CD14-positive monocyte (primary cell): ENCODE measurements at regions not wholly inside any gene's neighbourhood (a gene's known extent, or its start where the extent isn't known, plus 50 kb on each side); places are given as distances from the start of the nearest gene placed in this dataset.

ENCODE experiments used
- DNase-seq, 3 donors: peaks; one replicate each; pipeline ENCODE4 v3.0.0-alpha.2; 2011 to 2022
- H2AFZ ChIP-seq: 2 replicates; pipeline ENCODE4 v1.6.0; 2012; ENCODE audit warnings: mild to moderate bottlenecking, low read depth, low read length, inconsistent platforms; ENCODE audit not compliant: insufficient read depth, poor library complexity, severe bottlenecking
- H3K27ac ChIP-seq, 2 donors: 1 replicate in 1 of 2; 2 replicates in 1 of 2; pipeline ENCODE4 v1.5.1; 2012 to 2013; ENCODE audit warnings: low read length in 2 of 2, control low read depth in 1 of 2, inconsistent platforms in 1 of 2, low read depth in 1 of 2, mild to moderate bottlenecking in 1 of 2
- H3K27me3 ChIP-seq, 2 donors: one replicate each; pipeline versions ENCODE4 v1.6.0 to v1.6.1; 2011 to 2013; ENCODE audit warnings: low read length in 2 of 2; ENCODE audit not compliant: control insufficient read depth in 2 of 2, insufficient read depth in 2 of 2
- H3K36me3 ChIP-seq, 2 donors: replicated peaks in 1 of 2; 1 replicate in 1 of 2; 2 replicates in 1 of 2; pipeline versions ENCODE4 v1.5.1 to v1.6.1; 2012 to 2013; ENCODE audit warnings: low read length in 2 of 2, control low read depth in 1 of 2, inconsistent platforms in 1 of 2, mild to moderate bottlenecking in 1 of 2; ENCODE audit not compliant: insufficient read depth in 2 of 2, control insufficient read depth in 1 of 2
- H3K4me1 ChIP-seq, 2 donors: 1 replicate in 1 of 2; 2 replicates in 1 of 2; pipeline versions ENCODE4 v1.5.1 to v1.6.1; 2012 to 2013; ENCODE audit warnings: low read length in 2 of 2, control low read depth in 1 of 2, inconsistent platforms in 1 of 2, mild to moderate bottlenecking in 1 of 2, moderate library complexity in 1 of 2; ENCODE audit not compliant: insufficient read depth in 2 of 2, control insufficient read depth in 1 of 2
- H3K4me2 ChIP-seq: replicated peaks from 2 replicates; pipeline ENCODE3; 2012; ENCODE audit warnings: low read length, moderate library complexity, mild to moderate bottlenecking; ENCODE audit not compliant: poor library complexity, severe bottlenecking; ENCODE audit errors: extremely low read depth
- H3K4me3 ChIP-seq, 3 experiments: fragments of 200-600 bp in 1 of 3; sonication (generic) in 1 of 3; replicated peaks in 1 of 3; 1 replicate in 2 of 3; 2 replicates in 1 of 3; pipeline ENCODE4 v1.5.1; 2011 to 2013; ENCODE audit warnings: low read length in 3 of 3, mild to moderate bottlenecking in 3 of 3, control low read depth in 2 of 3, low read depth in 2 of 3, inconsistent platforms in 1 of 3, moderate library complexity in 1 of 3
- H3K79me2 ChIP-seq: 2 replicates; pipeline ENCODE4 v1.6.0; 2012; ENCODE audit warnings: mild to moderate bottlenecking, control low read depth, inconsistent platforms, low read length, moderate library complexity; ENCODE audit not compliant: insufficient read depth
- H3K9ac ChIP-seq: 2 replicates; pipeline ENCODE4 v1.6.0; 2017; ENCODE audit warnings: low read length, mild to moderate bottlenecking; ENCODE audit not compliant: insufficient read depth, poor library complexity, severe bottlenecking
- H3K9me3 ChIP-seq, 2 donors: replicated peaks in 1 of 2; 1 replicate in 1 of 2; 2 replicates in 1 of 2; pipeline versions ENCODE4 v1.5.1 to v1.6.1; 2012 to 2013; ENCODE audit warnings: low read length in 2 of 2, control low read depth in 1 of 2; ENCODE audit not compliant: control insufficient read depth in 1 of 2, insufficient read depth in 1 of 2
- H4K20me1 ChIP-seq: 2 replicates; pipeline ENCODE4 v1.6.0; 2012; ENCODE audit warnings: mild to moderate bottlenecking, low read length, control low read depth, moderate library complexity; ENCODE audit not compliant: insufficient read depth
- H3K27ac Mint-ChIP-seq, 7 donors: one replicate each; pipeline ENCODE4 v1.8.0; 2020; ENCODE audit warnings: mild to moderate bottlenecking in 7 of 7, mixed read lengths in 7 of 7, moderate library complexity in 6 of 7, inconsistent platforms in 2 of 7
- H3K27me3 Mint-ChIP-seq, 3 donors: one replicate each; pipeline ENCODE4 v1.8.0; 2021 to 2022; ENCODE audit warnings: low read depth in 3 of 3, mild to moderate bottlenecking in 3 of 3, mixed read lengths in 3 of 3, moderate library complexity in 3 of 3, inconsistent platforms in 1 of 3
- H3K36me3 Mint-ChIP-seq, 2 donors: one replicate each; pipeline ENCODE4 v1.8.0; 2020; ENCODE audit warnings: mixed read lengths in 2 of 2, inconsistent platforms in 1 of 2, mild to moderate bottlenecking in 1 of 2
- H3K4me1 Mint-ChIP-seq: one replicate; pipeline ENCODE4 v1.8.0; 2020; ENCODE audit warnings: mild to moderate bottlenecking, mixed read lengths
- H3K4me3 Mint-ChIP-seq, 2 donors: one replicate each; pipeline ENCODE4 v1.8.0; 2020; ENCODE audit warnings: mild to moderate bottlenecking in 2 of 2, mixed read lengths in 2 of 2, moderate library complexity in 1 of 2
- H3K9me3 Mint-ChIP-seq, 7 donors: one replicate each; pipeline ENCODE4 v1.8.0; 2020 to 2022; ENCODE audit warnings: mixed read lengths in 7 of 7, mild to moderate bottlenecking in 6 of 7, moderate library complexity in 6 of 7, inconsistent platforms in 2 of 7
- CTCF ChIP-seq: fragments of 200-600 bp; IDR thresholded peaks from one replicate; pipeline ENCODE4 v1.8.0; 2022; ENCODE audit warnings: antibody characterized with exemption, mild to moderate bottlenecking
- WGBS: methylation state at CpG from one replicate; pipeline ENCODE4 v1.1.5; 2013; ENCODE audit warnings: missing lambda C conversion rate; ENCODE audit not compliant: insufficient coverage; 5-methylcytosine and 5-hydroxymethylcytosine counted together
- intact Hi-C, 2 donors: fragments of 100-400 bp; cut with micrococcal nuclease; formaldehyde crosslinking; loops; one replicate each; pipeline versions ENCODE4 v1.15.0 to v1.15.1; 2023

- Histone ChIP-seq H3K36me3 (no peaks in the 10 kb centered on the region), H3K4me2 (no peak overlapping the region), H2AFZ (no peak overlapping the region), H3K9me3 (no peaks in the 10 kb centered on the region), H3K27ac (no peak overlapping the region), H3K79me2 (no peaks in the 10 kb centered on the region), H3K9ac (no peak overlapping the region), H3K27me3 (no peaks in the 10 kb centered on the region), H3K4me3 (no peak overlapping the region), H3K4me1 (no peaks in the 10 kb centered on the region), H4K20me1 (no peaks in the 10 kb centered on the region)
- WGBS = 50% methylated on average over 2 of the region's 5 CpGs
- Mint-ChIP-seq H3K9me3 (peaks cover 0 to 3% (median 0%) of the 10 kb centered on the region in 7 donors), H3K36me3 (no peaks in the 10 kb centered on the region), H3K4me3 (no peak overlapping the region), H3K27me3 (peaks cover 0 to 2% (median 0%) of the 10 kb centered on the region in 3 donors), H3K27ac (no peak overlapping the region), H3K4me1 (no peaks in the 10 kb centered on the region)
- DNase-seq = no peak
- TF ChIP-seq CTCF = no peak
- intact Hi-C loops = no loop called here
These were observed 254.7 kb upstream of the KLHL1 start for GRCh38 chr13:70362820-70363570.

GRCh38 chr13:70357031-70357430, 248.8 kb upstream of the KLHL1 start:
- H3K4me3 Mint-ChIP-seq = no peak overlapping the region
- Histone ChIP-seq H3K4me2 (no peak overlapping the region), H3K9me3 (peaks cover 0 to 3% of the 10 kb centered on the region in 2 donors), H3K36me3 (no peaks in the 10 kb centered on the region), H3K27me3 (no peaks in the 10 kb centered on the region), H2AFZ (no peak overlapping the region), H3K27ac (no peak overlapping the region), H3K9ac (no peak overlapping the region), H3K4me3 (no peak overlapping the region), H3K4me1 (no peaks in the 10 kb centered on the region), H4K20me1 (no peaks in the 10 kb centered on the region), H3K79me2 (no peaks in the 10 kb centered on the region)
- H3K4me1 Mint-ChIP-seq = no peaks in the 10 kb centered on the region
- H3K27me3 Mint-ChIP-seq = no peaks in the 10 kb centered on the region
- H3K27ac Mint-ChIP-seq = no peak overlapping the region
- intact Hi-C loops = no loop called here
- DNase-seq = no peak
- TF ChIP-seq CTCF = no peak
- H3K36me3 Mint-ChIP-seq = no peaks in the 10 kb centered on the region
- no CpG with 5 or more reads among the region's 1 CpG for WGBS
- peaks cover 0 to 3% (median 0%) of the 10 kb centered on the region in 7 donors for H3K9me3 Mint-ChIP-seq
